K562 (cell line): ENCODE measurements at regions not wholly inside any gene's neighbourhood (a gene's known extent, or its start where the extent isn't known, plus 50 kb on each side); places are given as distances from the start of the nearest gene placed in this dataset.

Experiments
- ATF6 ChIP-seq: sonication (generic); formaldehyde crosslinking; IDR thresholded peaks from 2 replicates; pipeline ENCODE4 v1.4.0; 2020; ENCODE audit warnings: mild to moderate bottlenecking, missing genetic modification reagents
- CTCF ChIP-seq, 3 experiments: IDR thresholded peaks in 2 of 3; conservative IDR thresholded peaks in 1 of 3; 2 replicates each; pipeline ENCODE4 v1.5.1; 2011 to 2012; ENCODE audit warnings: low read length in 3 of 3, mild to moderate bottlenecking in 3 of 3, control low read depth in 2 of 3, improper control_type of control experiment in 1 of 3, inconsistent platforms in 1 of 3, low read depth in 1 of 3, mixed read lengths in 1 of 3, moderate library complexity in 1 of 3; ENCODE audit not compliant: insufficient read depth in 2 of 3
- EP300 ChIP-seq: IDR thresholded peaks from 2 replicates; pipeline ENCODE4 v1.6.1; 2012; ENCODE audit warnings: low read length, improper control_type of control experiment
- FOXJ3 ChIP-seq: sonication (generic); formaldehyde crosslinking; IDR thresholded peaks from 2 replicates; pipeline ENCODE4 v1.4.0; 2020; ENCODE audit warnings: mild to moderate bottlenecking, missing genetic modification reagents
- JUND ChIP-seq, 2 experiments: IDR thresholded peaks; 2 replicates in 1 of 2; 3 replicates in 1 of 2; pipeline ENCODE4 v1.6.1; 2011; ENCODE audit warnings: borderline replicate concordance in 2 of 2, low read depth in 2 of 2, low read length in 2 of 2, improper control_type of control experiment in 1 of 2, missing biosample characterization in 1 of 2, missing genetic modification characterization in 1 of 2, missing genetic modification reagents in 1 of 2
- POLR2AphosphoS5 ChIP-seq: IDR thresholded peaks from 2 replicates; pipeline ENCODE4 v1.6.1; 2011; ENCODE audit warnings: mild to moderate bottlenecking, low read depth, low read length, moderate library complexity; ENCODE audit not compliant: control insufficient read depth, insufficient read depth
- USF2 ChIP-seq: sonication (generic); formaldehyde crosslinking; IDR thresholded peaks from 2 replicates; pipeline ENCODE4 v1.5.0; 2020; ENCODE audit warnings: missing genetic modification reagents
- ZNF24 ChIP-seq: fragments of 450-650 bp; IDR thresholded peaks from 2 replicates; pipeline ENCODE4 v1.6.1; 2016
- ZNF785 ChIP-seq: fragments of 250-450 bp; sonication (Bioruptor Pico); IDR thresholded peaks from 2 replicates; pipeline ENCODE4 v1.4.0; 2020; ENCODE audit warnings: mild to moderate bottlenecking

GRCh38 chrX:128623361-128623760, 571.2 kb upstream of the ACTRT1 start:
- TF ChIP-seq FOXJ3 (CRISPR knock-in tag), result no peak
- no peak for TF ChIP-seq CTCF (IDR thresholded peaks at IDR 0.05 in 2 of 3, conservative IDR thresholded peaks at IDR 0.05 in 1 of 3; ENCODE audit: insufficient read depth in 2 of 3, low read depth in 1 of 3, low read length in 3 of 3)
- no peak for TF ChIP-seq ZNF785 (CRISPR knock-in tag)
- no peak for TF ChIP-seq USF2 (CRISPR knock-in tag)
- TF ChIP-seq ZNF24, result no peak
- TF ChIP-seq POLR2AphosphoS5, result no peak
- TF ChIP-seq JUND (IDR thresholded peaks at IDR 0.05; ENCODE audit: borderline replicate concordance, low read depth, low read length), result no peak
- TF ChIP-seq JUND (tag; IDR thresholded peaks at IDR 0.05; ENCODE audit: borderline replicate concordance, low read depth, low read length), result no peak
- TF ChIP-seq EP300, result no peak
- no peak for TF ChIP-seq ATF6 (CRISPR knock-in tag)
